A549 (cell line): ENCODE measurements at regions not wholly inside any gene's neighbourhood (a gene's known extent, or its start where the extent isn't known, plus 50 kb on each side); places are given as distances from the start of the nearest gene placed in this dataset.

ENCODE experiments used
- ATAC-seq, 2 experiments: fragments of 200-7000 bp in 1 of 2; fragments of >200 bp in 1 of 2; cut with Nextera tagmentation in 1 of 2; cut with Tn5 transposase in 1 of 2; 3 replicates each; pipeline versions ENCODE4 v1.8.0 to v1.9.1; 2018 to 2020; ENCODE audit warnings: mild to moderate bottlenecking in 1 of 2, moderate library complexity in 1 of 2
- CTCF ChIA-PET: fragments of 300-600 bp; sonication (Branson Sonifier 250); formaldehyde crosslinking; extraction: SDS; loops from one replicate; lab custom pipeline; 2021; ENCODE audit warnings: antibody characterized with exemption, inconsistent platforms; lab: Yijun Ruan, JAX
- POLR2A ChIA-PET: fragments of 350-600 bp; formaldehyde crosslinking; extraction: SDS; loops from one replicate; lab custom pipeline; 2021; ENCODE audit warnings: antibody characterized with exemption, inconsistent platforms; lab: Yijun Ruan, JAX
- DNase-seq, 2 experiments: peaks; one replicate each; pipeline versions ENCODE4 v3.0.0 to v3.0.0-alpha.2; 2011 to 2016; ENCODE audit warnings: low read depth in 1 of 2, low spot score in 1 of 2
- FAIRE-seq: peaks from 2 replicates; lab custom pipeline; 2011; peaks lifted over from hg19 to GRCh38; lab: Jason Lieb, UNC
- H3K27ac ChIP-seq, 2 experiments: fragments of >200 bp; sonication (Bioruptor Twin); formaldehyde crosslinking; 3 replicates each; pipeline ENCODE4 v1.5.1; 2016 to 2017
- H3K4me1 ChIP-seq: fragments of >200 bp; sonication (Bioruptor Twin); formaldehyde crosslinking; 3 replicates; pipeline ENCODE4 v1.6.1; 2016
- H3K4me2 ChIP-seq: fragments of >200 bp; sonication (Bioruptor Twin); formaldehyde crosslinking; 3 replicates; pipeline ENCODE4 v1.6.1; 2016
- H3K4me3 ChIP-seq: fragments of >200 bp; sonication (Bioruptor Twin); formaldehyde crosslinking; 3 replicates; pipeline ENCODE4 v1.5.1; 2016
- H3K9me3 ChIP-seq: fragments of >200 bp; sonication (Bioruptor Twin); formaldehyde crosslinking; 3 replicates; pipeline ENCODE4 v1.6.1; 2016
- BCL3 ChIP-seq: fragments of >200 bp; sonication (Bioruptor Twin); formaldehyde crosslinking; IDR thresholded peaks from 3 replicates; pipeline ENCODE4 v1.6.1; 2016
- BHLHE40 ChIP-seq: IDR thresholded peaks from 2 replicates; pipeline ENCODE4 v1.6.1; 2012; ENCODE audit warnings: low read depth, low read length, inconsistent platforms
- E2F6 ChIP-seq: IDR thresholded peaks from 2 replicates; pipeline ENCODE4 v1.6.1; 2012; ENCODE audit warnings: low read depth, borderline replicate concordance
- EHF ChIP-seq: fragments of 250-450 bp; sonication (Bioruptor Pico); IDR thresholded peaks from 2 replicates; pipeline ENCODE4 v1.5.0; 2020; ENCODE audit warnings: mild to moderate bottlenecking
- EP300 ChIP-seq, 2 experiments: fragments of >200 bp; sonication (Bioruptor Twin); formaldehyde crosslinking; IDR thresholded peaks; 2 replicates in 1 of 2; 3 replicates in 1 of 2; pipeline ENCODE4 v1.6.1; 2016 to 2017
- FOSL2 ChIP-seq, 2 experiments: fragments of 450-650 bp in 1 of 2; fragments of >200 bp in 1 of 2; sonication (Bioruptor Twin) in 1 of 2; formaldehyde crosslinking; IDR thresholded peaks; 2 replicates each; pipeline versions ENCODE4 v1.5.0 to v1.6.1; 2016 to 2020; ENCODE audit warnings: mild to moderate bottlenecking in 1 of 2, moderate library complexity in 1 of 2
- HES2 ChIP-seq: fragments of >200 bp; sonication (Bioruptor Twin); formaldehyde crosslinking; IDR thresholded peaks from 2 replicates; pipeline ENCODE4 v1.6.1; 2016
- HOXA7 ChIP-seq: fragments of 250-450 bp; sonication (Bioruptor Pico); IDR thresholded peaks from 2 replicates; pipeline ENCODE4 v1.5.0; 2020; ENCODE audit warnings: mild to moderate bottlenecking, moderate library complexity
- JUNB ChIP-seq: fragments of >200 bp; sonication (Bioruptor Twin); formaldehyde crosslinking; IDR thresholded peaks from 2 replicates; pipeline ENCODE4 v1.6.1; 2016
- POLR2AphosphoS2 ChIP-seq: conservative IDR thresholded peaks from 2 replicates; pipeline ENCODE4 v1.6.1; 2012; ENCODE audit warnings: low read length, improper control_type of control experiment, inconsistent platforms
- RCOR1 ChIP-seq: fragments of 150-350 bp; IDR thresholded peaks from 2 replicates; pipeline ENCODE4 v1.6.1; 2014; ENCODE audit warnings: antibody characterized with exemption, low read length, low read depth
- SMC3 ChIP-seq: fragments of >200 bp; sonication (Bioruptor Twin); formaldehyde crosslinking; IDR thresholded peaks from 3 replicates; pipeline ENCODE4 v1.6.1; 2018; ENCODE audit warnings: inconsistent platforms
- ZFP36 ChIP-seq: fragments of 450-650 bp; IDR thresholded peaks from 2 replicates; pipeline ENCODE4 v1.6.1; 2014; ENCODE audit warnings: borderline replicate concordance; ENCODE audit not compliant: partially characterized antibody
- WGBS: methylation state at CpG from one replicate; pipeline ENCODE4 v1.1.6; 2017; ENCODE audit errors: missing lambda C conversion rate; 5-methylcytosine and 5-hydroxymethylcytosine counted together
- TF ChIP-seq, protein P1 (sequence below): fragments of 250-450 bp; sonication (Bioruptor Pico); IDR thresholded peaks from 2 replicates; pipeline ENCODE4 v1.5.0; 2021; ENCODE audit warnings: mild to moderate bottlenecking, moderate library complexity, borderline replicate concordance

DNA sequence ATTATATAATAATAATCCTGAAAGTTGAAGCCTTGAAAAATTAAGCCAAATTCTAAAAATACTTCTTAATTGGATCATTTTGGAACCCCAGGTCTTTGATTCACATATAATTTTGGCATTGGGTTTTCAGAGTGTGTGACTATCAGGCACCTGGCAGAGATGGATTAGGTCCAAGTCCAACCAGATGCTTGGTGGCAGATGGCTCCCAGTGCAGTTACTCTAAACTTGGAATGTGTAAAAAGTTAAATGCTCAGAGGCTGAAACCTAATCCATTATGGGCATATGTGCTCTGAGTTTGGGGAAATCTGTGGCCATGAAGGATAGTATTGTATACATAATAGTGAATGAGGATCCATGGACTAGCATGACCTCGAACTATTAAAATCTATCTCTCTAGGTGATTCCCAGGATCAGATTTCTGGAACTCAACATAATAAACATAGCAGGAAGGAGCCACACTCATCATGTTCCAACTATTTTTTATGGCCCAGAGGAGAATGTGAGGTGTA, 333.0 kb downstream of the RPRM start:
- DNase-seq (no peak), ATAC-seq (no peak), FAIRE-seq (no peak)
- no peak overlapping the region for H3K4me2 ChIP-seq
- H3K4me3 ChIP-seq: no peak overlapping the region
- H3K4me1 ChIP-seq: no peaks in the 10 kb centered on the region
- WGBS: 0% methylated on average over 1 of the region's 1 CpG
- ChIA-PET POLR2A (no interaction called here), CTCF (no interaction called here)
- TF ChIP-seq EHF (CRISPR knock-in tag) (no peak), HOXA7 (CRISPR knock-in tag) (no peak), EP300 (IDR thresholded peaks at IDR 0.05) (no peak), E2F6 (no peak), FOSL2 (IDR thresholded peaks at IDR 0.05) (no peak), FOSL2 (CRISPR knock-in tag; IDR thresholded peaks at IDR 0.05) (no peak), JUNB (no peak)
- H3K27ac ChIP-seq: no peak overlapping the region
- H3K9me3 ChIP-seq: no peaks in the 10 kb centered on the region

DNA sequence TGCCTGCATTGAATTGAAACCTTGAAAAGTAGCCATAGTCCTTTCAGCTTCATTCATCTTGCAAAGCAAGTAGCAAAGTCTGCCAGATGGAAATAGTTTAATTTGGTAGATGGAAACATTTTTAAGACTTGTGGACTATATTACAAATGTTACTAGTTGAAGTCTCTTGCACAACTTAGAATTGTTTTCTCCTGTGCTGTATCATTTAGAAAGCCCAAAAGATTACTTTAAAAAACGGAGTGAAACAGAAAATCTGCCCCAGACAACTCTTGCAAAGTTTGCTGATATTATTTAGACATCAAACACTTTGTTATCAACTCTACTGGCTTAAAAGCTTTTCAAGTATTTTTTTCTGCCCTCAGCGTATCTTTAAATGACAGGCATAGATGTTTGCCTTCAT, 335.0 kb downstream of the RPRM start:
- ChIA-PET POLR2A (no interaction called here), CTCF (no interaction called here)
- WGBS: 5% methylated on average over 2 of the region's 2 CpGs
- no peak for ATAC-seq
- Histone ChIP-seq H3K4me3 (no peak overlapping the region), H3K9me3 (no peaks in the 10 kb centered on the region), H3K4me1 (no peaks in the 10 kb centered on the region), H3K4me2 (no peak overlapping the region), H3K27ac (no peak overlapping the region)
- no peak for DNase-seq
- no peak for FAIRE-seq
- no peak for TF ChIP-seq BHLHE40
- no peak for TF ChIP-seq SMC3
- TF ChIP-seq, protein P1, sequence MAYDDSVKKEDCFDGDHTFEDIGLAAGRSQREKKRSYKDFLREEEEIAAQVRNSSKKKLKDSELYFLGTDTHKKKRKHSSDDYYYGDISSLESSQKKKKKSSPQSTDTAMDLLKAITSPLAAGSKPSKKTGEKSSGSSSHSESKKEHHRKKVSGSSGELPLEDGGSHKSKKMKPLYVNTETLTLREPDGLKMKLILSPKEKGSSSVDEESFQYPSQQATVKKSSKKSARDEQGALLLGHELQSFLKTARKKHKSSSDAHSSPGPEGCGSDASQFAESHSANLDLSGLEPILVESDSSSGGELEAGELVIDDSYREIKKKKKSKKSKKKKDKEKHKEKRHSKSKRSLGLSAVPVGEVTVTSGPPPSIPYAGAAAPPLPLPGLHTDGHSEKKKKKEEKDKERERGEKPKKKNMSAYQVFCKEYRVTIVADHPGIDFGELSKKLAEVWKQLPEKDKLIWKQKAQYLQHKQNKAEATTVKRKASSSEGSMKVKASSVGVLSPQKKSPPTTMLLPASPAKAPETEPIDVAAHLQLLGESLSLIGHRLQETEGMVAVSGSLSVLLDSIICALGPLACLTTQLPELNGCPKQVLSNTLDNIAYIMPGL (CRISPR knock-in tag): no peak
- TF ChIP-seq RCOR1: no peak
- TF ChIP-seq FOSL2 (IDR thresholded peaks at IDR 0.05): no peak
- no peak for TF ChIP-seq FOSL2 (CRISPR knock-in tag; IDR thresholded peaks at IDR 0.05)
- TF ChIP-seq HES2: no peak
- no peak for TF ChIP-seq HOXA7 (CRISPR knock-in tag)

- CTCF ChIA-PET: no interaction called here
- WGBS: 66% methylated on average over 1 of the region's 1 CpG
- no peak for FAIRE-seq
Measured at GRCh38 chr2:153140498-153140897, 338.1 kb downstream of the RPRM start.

More at GRCh38 chr2:153140498-153140897, 338.1 kb downstream of the RPRM start:
- Histone ChIP-seq H3K4me3 (no peak overlapping the region), H3K9me3 (no peaks in the 10 kb centered on the region), H3K4me2 (no peak overlapping the region), H3K4me1 (no peaks in the 10 kb centered on the region), H3K27ac (no peak overlapping the region)
- ATAC-seq (no peak), DNase-seq (no peak)
- no peak for TF ChIP-seq BCL3
- no peak for TF ChIP-seq ZFP36
- no peak for TF ChIP-seq SMC3
- no peak for TF ChIP-seq POLR2AphosphoS2
- POLR2A ChIA-PET: no interaction called here
